ENCODE measurements at regions not wholly inside any gene's neighbourhood (a gene's known extent, or its start where the extent isn't known, plus 50 kb on each side); places are given as distances from the start of the nearest gene placed in this dataset.
"Not testable (repeated sequence)": the region's sequence is repeated elsewhere in the genome, so short reads cannot be mapped to it uniquely, and the experiment has no call there.

DNA sequence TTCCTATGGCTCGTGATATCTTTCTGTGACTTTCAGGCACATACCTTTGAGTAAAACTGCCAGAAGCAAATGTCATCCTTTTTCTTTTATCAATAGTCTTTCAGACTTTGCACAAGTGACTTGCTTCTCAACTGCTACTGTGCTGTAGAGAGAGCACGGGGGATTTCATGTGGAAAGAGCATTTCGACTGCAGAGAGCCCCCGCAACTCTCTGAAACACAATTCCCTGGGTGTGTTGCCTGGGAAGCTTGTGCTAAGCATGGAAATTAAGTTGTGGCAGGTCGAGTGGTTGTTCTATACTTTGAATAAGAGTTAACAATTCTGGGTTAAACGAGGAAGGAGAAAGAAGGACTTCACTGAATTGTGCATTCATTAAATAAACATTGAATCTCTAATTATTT is 659.1 kb downstream of the TDRD15 start:
- whole genome bisulfite sequencing (ENCODE audit: low lambda C conversion rate), result 9% methylated on average over 6 of the region's 6 CpGs
- in situ Hi-C loops (cut with HindIII; ENCODE audit: extremely low pct_ligation_motif_present, low pct_unique_long_range_greater_than_20kb), result no loop called here
- Histone ChIP-seq H3K27me3 (ENCODE audit: control insufficient read depth in 1 of 2, insufficient read depth in 2 of 2, low read length in 2 of 2) (no peaks in the 10 kb centered on the region), H3K36me3 (replicated peaks in 1 of 2; ENCODE audit: control insufficient read depth in 1 of 2, insufficient read depth in 2 of 2, low read length in 2 of 2) (no peaks in the 10 kb centered on the region), H3K27ac (ENCODE audit: extremely low read length, insufficient read depth, low read length) (no peak overlapping the region), H3K4me3 (replicated peaks in 1 of 3; ENCODE audit: insufficient read depth in 1 of 3, low read depth in 2 of 3, low read length in 3 of 3) (no peak overlapping the region), H3K4me2 (ENCODE audit: low read depth, low read length) (no peak overlapping the region), H4K20me1 (ENCODE audit: insufficient read depth, low read length) (no peaks in the 10 kb centered on the region), H2AFZ (ENCODE audit: low read length) (no peak overlapping the region), H3K79me2 (ENCODE audit: insufficient read depth, low read length) (no peaks in the 10 kb centered on the region), H3K9ac (ENCODE audit: insufficient read depth, low read depth, low read length) (no peak overlapping the region), H3K9me3 (ENCODE audit: low read length) (no peaks in the 10 kb centered on the region), H3K4me1 (ENCODE audit: insufficient read depth, low read length) (no peaks in the 10 kb centered on the region)
- DNase-seq (ENCODE audit: low spot score) (no peak), ATAC-seq (no peak), FAIRE-seq (no peak)
- CTCF ChIA-PET (ENCODE audit: low intra/inter-chr PET ratio, low total read pairs), result no interaction called here
- intact Hi-C loops (cut with micrococcal nuclease; ENCODE audit: unreplicated experiment), result no loop called here
- no TSS peak for BruUV-seq (replicated peaks)
- TF ChIP-seq FOXK1 (CRISPR knock-in tag; IDR thresholded peaks at IDR 0.05; ENCODE audit: borderline replicate concordance, low read depth) (no peak), HMG20A (CRISPR knock-in tag; IDR thresholded peaks at IDR 0.05; ENCODE audit: borderline replicate concordance) (no peak), TRIM24 (CRISPR knock-in tag; IDR thresholded peaks at IDR 0.05) (no peak)
- TF ChIP-seq, protein P1, sequence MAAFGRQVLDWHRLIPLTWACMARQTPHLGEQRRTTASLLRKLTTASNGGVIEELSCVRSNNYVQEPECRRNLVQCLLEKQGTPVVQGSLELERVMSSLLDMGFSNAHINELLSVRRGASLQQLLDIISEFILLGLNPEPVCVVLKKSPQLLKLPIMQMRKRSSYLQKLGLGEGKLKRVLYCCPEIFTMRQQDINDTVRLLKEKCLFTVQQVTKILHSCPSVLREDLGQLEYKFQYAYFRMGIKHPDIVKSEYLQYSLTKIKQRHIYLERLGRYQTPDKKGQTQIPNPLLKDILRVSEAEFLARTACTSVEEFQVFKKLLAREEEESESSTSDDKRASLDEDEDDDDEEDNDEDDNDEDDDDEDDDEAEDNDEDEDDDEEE (CRISPR knock-in tag; IDR thresholded peaks at IDR 0.05), result no peak
- POLR2A ChIA-PET, result no interaction called here

DNA sequence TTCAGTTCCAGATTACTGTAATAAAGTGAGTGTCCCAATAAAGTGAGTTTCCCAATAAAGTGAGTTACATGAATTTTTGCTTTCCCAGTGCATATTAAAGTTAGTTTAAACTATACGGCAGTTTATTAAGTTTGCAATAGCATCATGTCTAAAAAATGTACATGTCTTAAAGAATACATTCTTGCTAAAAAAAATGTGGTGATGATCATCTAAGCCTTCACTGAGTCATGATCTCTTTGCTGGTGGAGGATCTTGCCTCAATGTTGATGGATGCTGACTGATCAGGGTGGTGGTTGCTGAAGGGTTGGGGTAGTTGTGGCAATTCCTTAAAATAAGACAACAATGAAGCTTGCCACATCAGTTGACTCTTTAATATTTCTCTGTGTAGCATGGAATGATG is 664.2 kb downstream of the TDRD15 start:
- no peaks in the 10 kb centered on the region for H3K9me3 ChIP-seq (ENCODE audit: low read length)
- no peak overlapping the region for H2AFZ ChIP-seq (ENCODE audit: low read length)
- no peak for TF ChIP-seq ARID2 (CRISPR knock-in tag; IDR thresholded peaks at IDR 0.05; ENCODE audit: borderline replicate concordance)
- no peak for TF ChIP-seq PHF21A (CRISPR knock-in tag; IDR thresholded peaks at IDR 0.05)
- TF ChIP-seq JUNB (CRISPR knock-in tag; IDR thresholded peaks at IDR 0.05; ENCODE audit: borderline replicate concordance), result no peak
- TF ChIP-seq, protein P2, sequence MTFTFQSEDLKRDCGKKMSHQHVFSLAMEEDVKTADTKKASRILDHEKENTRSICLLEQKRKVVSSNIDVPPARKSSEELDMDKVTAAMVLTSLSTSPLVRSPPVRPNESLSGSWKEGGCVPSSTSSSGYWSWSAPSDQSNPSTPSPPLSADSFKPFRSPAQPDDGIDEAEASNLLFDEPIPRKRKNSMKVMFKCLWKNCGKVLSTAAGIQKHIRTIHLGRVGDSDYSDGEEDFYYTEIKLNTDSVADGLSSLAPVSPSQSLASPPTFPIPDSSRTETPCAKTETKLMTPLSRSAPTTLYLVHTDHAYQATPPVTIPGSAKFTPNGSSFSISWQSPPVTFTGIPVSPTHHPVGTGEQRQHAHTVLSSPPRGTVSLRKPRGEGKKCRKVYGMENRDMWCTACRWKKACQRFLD (CRISPR knock-in tag; IDR thresholded peaks at IDR 0.05; ENCODE audit: borderline replicate concordance), result no peak
- no peak for TF ChIP-seq CBFB (CRISPR knock-in tag; IDR thresholded peaks at IDR 0.05)
- TF ChIP-seq ZNF251 (CRISPR knock-in tag; IDR thresholded peaks at IDR 0.05), result no peak
- no peak for TF ChIP-seq NFRKB (IDR thresholded peaks at IDR 0.05)
- no peaks in the 10 kb centered on the region for H3K4me1 ChIP-seq (ENCODE audit: insufficient read depth, low read length)
- ChIA-PET POLR2A (no interaction called here), CTCF (ENCODE audit: low intra/inter-chr PET ratio, low total read pairs) (no interaction called here)
- H4K20me1 ChIP-seq (ENCODE audit: insufficient read depth, low read length), result no peaks in the 10 kb centered on the region
- no peak for DNase-seq (ENCODE audit: low spot score)
- H3K4me3 ChIP-seq (replicated peaks in 1 of 3; ENCODE audit: insufficient read depth in 1 of 3, low read depth in 2 of 3, low read length in 3 of 3), result no peak overlapping the region
- whole genome bisulfite sequencing (ENCODE audit: low lambda C conversion rate), result 76% methylated on average over 1 of the region's 1 CpG
- no peak for FAIRE-seq
- no peak overlapping the region for H3K4me2 ChIP-seq (ENCODE audit: low read depth, low read length)
- no peak overlapping the region for H3K9ac ChIP-seq (ENCODE audit: insufficient read depth, low read depth, low read length)
- intact Hi-C loops (cut with micrococcal nuclease; ENCODE audit: unreplicated experiment), result no loop called here
- in situ Hi-C loops (cut with HindIII; ENCODE audit: extremely low pct_ligation_motif_present, low pct_unique_long_range_greater_than_20kb), result no loop called here
- no TSS peak for BruUV-seq (replicated peaks)
- H3K27me3 ChIP-seq (ENCODE audit: control insufficient read depth in 1 of 2, insufficient read depth in 2 of 2, low read length in 2 of 2), result no peaks in the 10 kb centered on the region
- H3K27ac ChIP-seq (ENCODE audit: extremely low read length, insufficient read depth, low read length), result no peak overlapping the region
- H3K79me2 ChIP-seq (ENCODE audit: insufficient read depth, low read length), result no peaks in the 10 kb centered on the region
- ATAC-seq, result no peak
- H3K36me3 ChIP-seq (replicated peaks in 1 of 2; ENCODE audit: control insufficient read depth in 1 of 2, insufficient read depth in 2 of 2, low read length in 2 of 2), result no peaks in the 10 kb centered on the region

DNA sequence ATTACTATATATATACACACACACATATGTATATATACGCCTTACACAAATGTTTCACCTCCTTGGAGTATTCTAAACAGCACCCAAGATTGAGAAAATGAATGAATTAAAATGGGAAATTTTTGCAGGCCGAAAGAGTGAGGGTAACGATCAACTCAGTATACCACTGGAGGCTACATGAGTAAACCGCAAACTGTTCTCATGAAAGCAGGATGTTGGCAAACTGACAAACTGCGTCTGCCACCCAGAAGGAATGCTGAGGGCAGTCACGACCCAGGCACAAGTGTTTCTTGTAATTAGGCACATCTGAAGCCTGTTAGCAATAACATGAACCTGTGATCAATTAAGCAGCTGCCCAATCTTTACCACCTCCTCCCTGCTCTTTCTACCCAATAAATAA is 666.5 kb downstream of the TDRD15 start:
- H3K4me1 ChIP-seq (ENCODE audit: insufficient read depth, low read length); DNase-seq (ENCODE audit: low spot score); ATAC-seq; H2AFZ ChIP-seq (ENCODE audit: low read length); FAIRE-seq; CTCF ChIA-PET (ENCODE audit: low intra/inter-chr PET ratio, low total read pairs); H4K20me1 ChIP-seq (ENCODE audit: insufficient read depth, low read length); H3K9me3 ChIP-seq (ENCODE audit: low read length); H3K27me3 ChIP-seq (ENCODE audit: control insufficient read depth in 1 of 2, insufficient read depth in 2 of 2, low read length in 2 of 2); H3K79me2 ChIP-seq (ENCODE audit: insufficient read depth, low read length); H3K27ac ChIP-seq (ENCODE audit: extremely low read length, insufficient read depth, low read length); H3K36me3 ChIP-seq (replicated peaks in 1 of 2; ENCODE audit: control insufficient read depth in 1 of 2, insufficient read depth in 2 of 2, low read length in 2 of 2); H3K9ac ChIP-seq (ENCODE audit: insufficient read depth, low read depth, low read length); intact Hi-C loops (cut with micrococcal nuclease; ENCODE audit: unreplicated experiment); in situ Hi-C loops (cut with HindIII; ENCODE audit: extremely low pct_ligation_motif_present, low pct_unique_long_range_greater_than_20kb); H3K4me2 ChIP-seq (ENCODE audit: low read depth, low read length); POLR2A ChIA-PET; H3K4me3 ChIP-seq (replicated peaks in 1 of 3; ENCODE audit: insufficient read depth in 1 of 3, low read depth in 2 of 3, low read length in 3 of 3); BruUV-seq (replicated peaks): not testable (repeated sequence)
- WGBS (ENCODE audit: low lambda C conversion rate), result 13% methylated on average over 6 of the region's 6 CpGs

All from HepG2 (cell line).